Body of pancreas (tissue), 4 donors: ENCODE measurements at regions not wholly inside any gene's neighbourhood (a gene's known extent, or its start where the extent isn't known, plus 50 kb on each side); places are given as distances from the start of the nearest gene placed in this dataset.

ENCODE experiments used
- ATAC-seq: fragments of 150-250 bp; one replicate; pipeline ENCODE4 v1.9.1; 2016
- DNase-seq, 4 donors: peaks; one replicate each; pipeline ENCODE4 v3.0.0-alpha.2; 2019
- H3K27ac ChIP-seq, 4 donors: fragments of 200-600 bp; sonication (generic); 1 replicate in 3 of 4; 2 replicates in 1 of 4; pipeline versions ENCODE4 v1.5.1 to v1.6.1; 2016 to 2019; ENCODE audit warnings: mild to moderate bottlenecking in 1 of 4, mixed read lengths in 1 of 4, moderate library complexity in 1 of 4
- H3K27me3 ChIP-seq, 2 donors: fragments of 200-600 bp; sonication (generic); one replicate each; pipeline ENCODE4 v1.6.0; 2016; ENCODE audit warnings: mild to moderate bottlenecking in 1 of 2
- H3K36me3 ChIP-seq, 2 donors: fragments of 200-600 bp; sonication (generic); replicated peaks in 1 of 2; 2 replicates each; pipeline ENCODE4 v1.5.1; 2016; ENCODE audit warnings: low read depth in 2 of 2; ENCODE audit not compliant: insufficient read depth in 1 of 2
- H3K4me1 ChIP-seq: fragments of 200-600 bp; sonication (generic); one replicate; pipeline ENCODE4 v1.6.0; 2016
- H3K4me3 ChIP-seq, 2 donors: fragments of 200-600 bp; sonication (generic); 1 replicate in 1 of 2; 2 replicates in 1 of 2; pipeline ENCODE4 v1.5.1; 2016 to 2019
- H3K9me3 ChIP-seq, 3 donors: fragments of 200-600 bp; sonication (generic); 1 replicate in 2 of 3; 2 replicates in 1 of 3; pipeline ENCODE4 v1.5.1; 2016
- CTCF ChIP-seq, 7 experiments: fragments of 450-650 bp in 4 of 7; fragments of 200-600 bp in 3 of 7; sonication (generic) in 3 of 7; IDR thresholded peaks; one replicate each; pipeline ENCODE4 v1.5.1; 2016 to 2019; ENCODE audit warnings: antibody characterized with exemption in 7 of 7
- POLR2A ChIP-seq, 3 donors: fragments of 450-650 bp; IDR thresholded peaks; one replicate each; pipeline ENCODE4 v1.6.1; 2016; ENCODE audit warnings: antibody characterized with exemption in 3 of 3, mild to moderate bottlenecking in 2 of 3
- WGBS, 2 donors: methylation state at CpG; one replicate each; pipeline ENCODE4 v1.1.5; 2017; 5-methylcytosine and 5-hydroxymethylcytosine counted together
- intact Hi-C: fragments of 100-400 bp; cut with DNase I; formaldehyde crosslinking; loops from one replicate; pipeline ENCODE4 v1.15.1; 2023

GRCh38 chr6:140847262-140847645, 1285.5 kb upstream of the GJE1 start:
- no peak overlapping the region for H3K27ac ChIP-seq
- no peak overlapping the region for H3K4me3 ChIP-seq
- H3K9me3 ChIP-seq: no peaks in the 10 kb centered on the region
- H3K36me3 ChIP-seq: no peaks in the 10 kb centered on the region
- H3K4me1 ChIP-seq: no peaks in the 10 kb centered on the region
- ATAC-seq: no peak
- no peaks in the 10 kb centered on the region for H3K27me3 ChIP-seq
- no peak for TF ChIP-seq POLR2A (IDR thresholded peaks at IDR 0.05)
- no peak for TF ChIP-seq CTCF (IDR thresholded peaks at IDR 0.05)
- intact Hi-C loops: no loop called here
- 35 to 51% methylated on average over 2 of the region's 2 CpGs for WGBS, 2 donors
- DNase-seq: no peak

GRCh38 chr6:140846503-140847261, 1286.0 kb upstream of the GJE1 start:
- H3K4me1 ChIP-seq: no peaks in the 10 kb centered on the region
- WGBS, 2 donors: 81 to 83% methylated on average over 3 of the region's 3 CpGs
- intact Hi-C loops: no loop called here
- no peak overlapping the region for H3K4me3 ChIP-seq
- H3K27me3 ChIP-seq: no peaks in the 10 kb centered on the region
- H3K36me3 ChIP-seq: no peaks in the 10 kb centered on the region
- no peak for TF ChIP-seq POLR2A (IDR thresholded peaks at IDR 0.05)
- no peak for TF ChIP-seq CTCF (IDR thresholded peaks at IDR 0.05)
- ATAC-seq: no peak
- no peaks in the 10 kb centered on the region for H3K9me3 ChIP-seq
- no peak overlapping the region for H3K27ac ChIP-seq
- DNase-seq: no peak

GRCh38 chr6:140845701-140846100, 1287.0 kb upstream of the GJE1 start:
- intact Hi-C loops: no loop called here
- no peak overlapping the region for H3K27ac ChIP-seq

GRCh38 chr6:140844167-140844566, 1288.6 kb upstream of the GJE1 start:
- no peaks in the 10 kb centered on the region for H3K27me3 ChIP-seq
- no peaks in the 10 kb centered on the region for H3K36me3 ChIP-seq
- DNase-seq (no peak), ATAC-seq (no peak)
- intact Hi-C loops: no loop called here
- no peak overlapping the region for H3K27ac ChIP-seq
- TF ChIP-seq CTCF (IDR thresholded peaks at IDR 0.05) (no peak), POLR2A (IDR thresholded peaks at IDR 0.05) (no peak)
- no peaks in the 10 kb centered on the region for H3K9me3 ChIP-seq
- no peaks in the 10 kb centered on the region for H3K4me1 ChIP-seq
- H3K4me3 ChIP-seq: no peak overlapping the region
- 60 to 62% methylated on average over 3 of the region's 3 CpGs for WGBS, 2 donors

More at GRCh38 chr6:140845701-140846100, 1287.0 kb upstream of the GJE1 start:
- no peaks in the 10 kb centered on the region for H3K27me3 ChIP-seq
- H3K9me3 ChIP-seq: no peaks in the 10 kb centered on the region
- no peaks in the 10 kb centered on the region for H3K4me1 ChIP-seq
- TF ChIP-seq CTCF (IDR thresholded peaks at IDR 0.05): no peak
- TF ChIP-seq POLR2A (IDR thresholded peaks at IDR 0.05): no peak
- H3K4me3 ChIP-seq: no peak overlapping the region
- no peak for DNase-seq
- H3K36me3 ChIP-seq: no peaks in the 10 kb centered on the region
- no peak for ATAC-seq
- WGBS, 2 donors: 37 to 50% methylated on average over 1 of the region's 1 CpG

GRCh38 chr6:140833408-140833807, 1299.3 kb upstream of the GJE1 start:
- H3K27me3 ChIP-seq: no peaks in the 10 kb centered on the region
- ATAC-seq (no peak), DNase-seq (no peak)
- no peak overlapping the region for H3K27ac ChIP-seq
- TF ChIP-seq CTCF (IDR thresholded peaks at IDR 0.05) (no peak), POLR2A (IDR thresholded peaks at IDR 0.05) (no peak)
- no peaks in the 10 kb centered on the region for H3K4me1 ChIP-seq
- intact Hi-C loops: no loop called here
- no peaks in the 10 kb centered on the region for H3K9me3 ChIP-seq
- no peaks in the 10 kb centered on the region for H3K36me3 ChIP-seq
- no peak overlapping the region for H3K4me3 ChIP-seq
- WGBS, 2 donors: 76 to 77% methylated on average over 1 of the region's 1 CpG
